ENCODE measurements at regions not wholly inside any gene's neighbourhood (a gene's known extent, or its start where the extent isn't known, plus 50 kb on each side); places are given as distances from the start of the nearest gene placed in this dataset.

DNA sequence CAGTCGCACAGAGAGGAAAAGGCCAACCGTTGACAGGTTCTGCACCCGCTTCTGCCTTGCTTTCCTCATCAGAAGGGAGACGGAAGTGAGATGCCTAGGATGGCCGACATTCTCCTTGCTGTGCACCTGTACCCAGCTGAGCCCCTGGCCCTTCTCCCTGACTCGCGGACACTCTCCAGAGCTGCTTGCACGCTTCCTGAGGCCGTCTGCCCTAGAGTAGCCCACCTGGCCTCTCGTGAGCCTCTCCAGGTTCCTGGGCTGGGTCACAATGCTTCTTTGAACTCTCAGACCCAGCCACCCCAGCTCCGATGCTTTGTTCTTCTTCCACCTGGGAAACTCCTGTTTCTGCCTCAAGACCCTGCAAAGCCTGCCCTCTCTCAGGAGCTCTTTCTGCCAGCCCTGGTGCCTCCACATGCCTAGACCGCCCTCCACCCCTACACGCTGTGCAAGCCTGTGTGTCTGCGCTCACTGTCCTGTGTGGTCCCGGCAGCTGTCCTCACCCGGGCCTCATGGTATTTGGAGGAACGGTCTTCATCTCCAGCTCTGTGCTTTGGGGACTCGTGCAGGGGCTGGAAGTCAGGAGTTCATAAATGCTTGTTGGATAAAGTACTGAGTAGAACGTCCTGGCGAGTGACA is 345.4 kb upstream of the SALL3 start:
- peak; percentile 62 for DNase-seq (ENCODE audit: low spot score)

DNA sequence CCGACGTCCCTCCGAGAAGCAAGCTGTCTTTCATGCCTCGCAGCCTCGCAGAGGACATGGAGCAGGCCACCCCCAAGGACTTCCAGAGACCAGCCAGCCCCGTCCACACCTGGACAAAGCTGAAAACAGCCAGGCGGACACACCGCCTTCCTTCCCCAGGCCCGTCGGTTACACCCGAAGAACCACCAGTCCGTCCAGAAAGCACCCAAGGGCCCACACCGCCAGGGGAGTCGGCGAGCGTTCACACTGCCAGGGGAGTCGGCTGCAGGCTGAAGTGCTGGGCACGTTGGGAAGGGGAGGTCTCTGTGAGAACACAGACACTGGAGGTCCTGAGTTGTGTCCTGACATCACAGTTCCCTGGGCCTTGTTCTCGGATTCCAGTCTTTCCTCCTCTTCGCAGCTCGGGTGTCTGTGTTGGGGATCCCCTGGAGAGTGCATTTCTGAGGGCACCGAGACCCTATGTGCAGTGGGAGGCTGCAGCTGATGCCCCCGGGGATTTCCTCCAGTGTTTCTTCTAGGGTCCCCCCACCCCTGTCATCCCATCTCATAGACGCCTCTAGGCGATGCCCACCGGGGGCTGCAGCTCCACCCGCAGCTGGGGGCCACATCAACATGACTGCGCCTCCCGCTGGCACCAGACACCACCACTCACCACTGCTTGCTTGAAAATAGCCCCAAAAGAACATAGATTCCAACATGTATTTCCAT is 344.4 kb upstream of the SALL3 start:
- DNase-seq (ENCODE audit: low spot score) = no peak

DNA sequence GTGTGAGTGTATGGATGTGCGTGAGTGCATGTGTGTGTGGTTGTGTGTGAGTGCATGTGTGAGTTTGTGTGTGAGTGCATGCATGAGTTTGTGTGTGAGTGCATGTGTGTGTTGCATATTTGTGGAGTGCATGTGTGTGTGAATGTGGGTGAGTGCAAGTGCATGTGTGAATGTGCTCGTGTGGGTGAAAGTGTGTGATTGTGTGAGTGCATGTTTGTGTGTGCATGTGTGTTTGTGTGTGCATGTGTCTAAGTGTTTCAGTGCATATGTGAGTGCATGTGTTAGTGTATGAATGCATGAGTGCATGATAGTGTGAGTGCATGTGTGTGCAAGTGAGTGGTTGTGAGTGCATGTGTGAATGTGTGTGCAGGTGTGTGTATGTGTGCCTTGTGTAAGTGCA is 343.4 kb upstream of the SALL3 start:
- no peak for DNase-seq (ENCODE audit: low spot score)

DNA sequence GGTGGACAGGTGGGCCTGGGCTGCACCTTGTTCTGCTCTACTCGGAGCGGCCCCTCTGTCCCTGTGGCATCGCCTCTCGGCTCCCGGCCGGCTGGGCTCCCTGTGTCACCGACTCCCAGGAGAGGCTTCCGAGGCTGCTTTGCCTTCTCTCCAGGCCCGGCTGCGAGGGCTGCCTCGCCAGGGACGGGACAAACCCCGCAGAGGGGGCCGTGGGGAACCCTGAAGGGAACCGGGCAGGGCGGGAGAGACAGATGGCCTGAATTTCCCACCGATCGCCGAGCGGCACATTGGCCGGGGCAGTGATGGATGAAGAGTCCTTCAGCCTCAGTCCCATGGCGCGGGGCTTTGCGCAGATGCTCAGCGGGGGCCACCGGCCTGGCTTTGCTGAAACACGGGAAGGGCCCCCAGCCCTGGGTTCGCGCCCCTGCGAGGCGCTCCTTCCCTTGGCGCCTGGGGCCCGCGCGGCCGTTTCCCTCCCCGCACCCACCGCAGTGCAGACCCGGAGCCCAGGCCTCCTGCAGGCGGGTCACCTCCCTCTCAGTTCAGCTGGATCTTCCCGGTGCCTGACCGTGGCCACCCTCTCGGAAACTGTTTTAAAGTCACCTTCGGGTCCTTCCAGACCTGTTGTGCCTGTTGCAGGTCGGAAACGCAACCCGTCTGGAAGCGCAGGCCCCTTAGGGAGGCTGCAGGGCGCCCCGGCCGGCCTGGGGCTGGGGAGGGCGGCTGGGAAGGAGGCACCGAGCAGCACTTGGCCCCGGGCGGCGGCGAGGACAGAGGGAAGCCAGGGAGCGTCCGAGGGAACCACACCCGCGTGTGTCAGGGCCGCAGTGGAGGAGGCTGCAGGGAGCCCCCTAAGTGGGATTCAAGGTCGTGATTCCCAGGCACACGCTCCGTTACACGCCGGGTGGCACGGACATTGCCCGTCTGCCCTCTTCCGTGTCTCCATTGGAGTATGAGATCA is 341.9 kb upstream of the SALL3 start:
- DNase-seq (ENCODE audit: low spot score) = no peak

DNA sequence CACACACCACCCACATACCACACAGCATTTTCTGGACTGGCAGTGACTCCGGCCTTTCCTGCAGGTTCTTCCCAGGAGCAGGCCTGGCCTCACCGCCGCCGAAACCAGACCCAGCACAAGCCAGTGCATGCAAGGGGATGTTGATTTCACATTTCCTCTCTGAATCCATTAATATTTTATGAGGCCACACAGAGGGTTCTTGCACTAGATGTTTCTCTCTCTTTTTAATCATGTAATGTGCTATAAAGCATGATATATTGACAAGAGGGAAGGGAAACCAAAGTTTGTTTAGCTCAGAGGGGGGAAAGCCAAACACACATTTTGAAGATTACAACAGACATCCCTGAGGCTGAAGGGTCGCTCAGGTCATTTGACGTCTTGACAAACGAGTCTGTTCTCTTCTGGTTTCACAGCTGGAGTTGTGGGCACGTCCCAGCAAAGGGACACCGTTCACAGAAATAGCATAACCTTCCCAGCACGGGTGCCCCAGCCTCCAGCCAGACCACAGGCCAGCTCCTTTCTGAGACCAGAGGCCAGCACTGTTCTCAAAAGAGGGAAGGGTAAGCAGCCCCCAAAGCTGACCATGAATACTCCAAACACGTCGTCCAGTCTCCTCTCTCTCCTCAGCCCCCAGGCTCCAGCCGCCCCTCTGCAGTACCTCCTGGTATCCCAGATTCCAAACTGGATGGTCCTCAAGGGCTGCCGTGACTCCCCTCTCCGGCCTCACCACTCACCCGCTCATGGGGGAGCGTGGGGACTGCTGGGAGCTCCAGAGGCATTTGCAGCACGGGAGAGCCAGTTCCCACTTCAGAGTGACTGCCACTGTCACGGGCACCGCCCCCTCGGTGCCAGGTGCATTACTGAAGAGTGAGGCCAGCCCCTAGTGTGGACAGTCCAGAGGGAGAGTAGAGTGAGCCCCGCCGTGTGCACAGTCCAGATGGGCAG is 340.3 kb upstream of the SALL3 start:
- no peak for DNase-seq (ENCODE audit: low spot score)

DNA sequence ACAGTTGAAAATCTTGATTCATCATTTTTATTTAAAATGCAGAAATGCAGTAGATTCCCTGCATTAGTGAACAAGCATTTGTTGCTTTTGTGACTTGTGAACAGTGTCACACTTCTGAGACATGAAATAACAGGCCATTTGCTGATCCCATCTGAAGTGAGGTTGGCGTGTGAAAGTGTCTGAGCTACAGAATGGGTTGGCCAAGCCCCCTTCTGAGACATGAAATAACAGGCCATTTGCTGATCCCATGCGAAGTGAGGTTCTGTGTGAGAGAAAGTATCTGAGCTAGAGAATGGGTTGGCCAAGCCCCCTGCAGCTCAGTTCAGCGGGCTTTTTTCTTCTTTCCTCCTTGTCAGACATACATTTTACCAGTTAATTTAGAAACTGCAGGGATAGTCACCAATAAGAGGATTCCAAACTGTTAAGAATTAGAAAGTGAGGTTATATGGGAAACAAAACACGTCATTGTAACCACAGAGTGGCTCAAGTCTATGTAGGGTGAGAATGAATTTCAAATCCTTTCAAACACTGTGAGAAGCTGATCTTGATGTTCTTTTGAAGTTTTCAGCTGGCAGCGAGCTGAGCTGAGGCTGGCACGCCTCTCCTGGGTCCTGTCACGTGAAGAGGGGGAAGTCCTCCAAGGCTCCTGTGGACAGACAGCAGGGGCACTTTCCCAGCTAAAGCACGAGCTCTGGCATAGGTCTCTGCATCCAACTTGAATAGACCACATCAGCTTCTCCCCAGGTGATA is 339.2 kb upstream of the SALL3 start:
- peak; percentile 59 for DNase-seq (ENCODE audit: low spot score)

DNA sequence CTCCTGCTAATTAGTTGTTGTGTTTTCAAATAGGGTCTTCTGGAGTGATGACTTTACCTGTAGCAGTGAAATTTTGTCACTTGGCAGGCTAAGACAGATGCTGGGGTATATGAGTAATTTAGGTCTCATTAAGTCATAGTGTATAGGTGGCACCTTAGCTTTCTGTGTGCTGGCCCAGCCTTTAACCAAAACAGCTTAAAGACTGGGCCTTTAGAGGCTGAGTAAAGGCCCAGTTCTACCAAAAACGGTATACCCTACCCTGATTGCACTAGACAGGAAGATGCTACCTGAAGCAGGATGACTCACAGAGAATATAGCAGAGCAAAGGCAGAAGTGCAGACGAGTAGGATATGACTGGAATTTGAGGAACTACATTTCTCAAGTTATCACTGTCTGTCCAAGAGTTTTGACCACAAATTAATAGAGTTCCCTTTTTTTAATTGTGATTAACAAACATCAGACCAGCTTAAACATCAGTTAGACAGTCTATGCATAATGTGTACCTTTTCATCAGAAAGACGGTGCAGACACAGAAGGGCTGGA is 337.9 kb upstream of the SALL3 start:
- DNase-seq (ENCODE audit: low spot score) = no peak

DNA sequence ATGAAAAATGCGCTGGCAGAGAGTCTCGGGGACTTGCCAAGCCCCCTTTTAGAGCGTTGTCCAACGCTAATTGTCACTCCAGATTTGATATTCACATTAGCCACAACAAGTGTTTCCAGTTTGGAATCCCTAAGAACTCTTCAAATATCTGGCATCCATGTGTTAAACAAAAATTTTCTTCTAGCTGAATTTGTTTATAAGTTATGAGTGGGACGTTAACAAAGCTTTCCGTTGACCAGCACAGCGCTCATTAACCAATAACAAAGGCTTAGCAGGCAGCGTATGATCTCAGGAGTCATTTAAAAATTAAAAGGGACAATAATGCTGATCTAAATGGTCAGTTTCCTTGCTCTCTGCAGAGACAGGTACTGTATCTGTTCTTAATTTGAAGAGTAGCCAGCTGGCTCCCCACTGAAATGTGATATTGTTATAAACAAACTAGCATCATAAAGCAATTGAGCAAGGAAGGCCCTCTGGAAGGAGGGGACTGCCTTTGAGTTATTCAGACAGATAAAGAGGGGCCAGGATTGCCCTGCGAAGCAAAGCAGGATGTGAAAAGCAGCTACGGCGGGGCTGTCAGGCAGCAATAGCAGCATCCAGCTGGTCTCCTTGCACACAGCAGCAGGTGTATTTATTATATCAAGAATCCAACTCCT is 337.2 kb upstream of the SALL3 start:
- DNase-seq (ENCODE audit: low spot score) = no peak

DNA sequence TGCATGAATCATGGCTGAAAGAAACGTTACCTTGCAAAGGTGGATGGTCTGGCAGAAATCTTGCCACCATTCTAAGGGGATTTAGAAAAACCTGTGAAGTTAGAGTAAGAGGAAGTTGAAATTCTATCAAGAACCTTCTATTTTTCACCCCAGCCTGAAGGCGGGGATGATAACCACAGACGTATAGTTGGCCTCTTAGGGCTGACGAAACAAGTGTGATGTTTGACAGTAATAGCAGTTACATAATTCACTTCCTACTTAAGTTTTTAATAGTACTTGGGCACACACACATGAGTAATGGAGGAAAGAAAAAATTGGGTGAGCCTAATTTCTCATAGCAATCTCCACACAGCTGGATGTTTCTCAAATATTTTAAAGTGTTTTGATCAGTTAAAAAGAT is 336.6 kb upstream of the SALL3 start:
- DNase-seq (ENCODE audit: low spot score) = no peak

DNA sequence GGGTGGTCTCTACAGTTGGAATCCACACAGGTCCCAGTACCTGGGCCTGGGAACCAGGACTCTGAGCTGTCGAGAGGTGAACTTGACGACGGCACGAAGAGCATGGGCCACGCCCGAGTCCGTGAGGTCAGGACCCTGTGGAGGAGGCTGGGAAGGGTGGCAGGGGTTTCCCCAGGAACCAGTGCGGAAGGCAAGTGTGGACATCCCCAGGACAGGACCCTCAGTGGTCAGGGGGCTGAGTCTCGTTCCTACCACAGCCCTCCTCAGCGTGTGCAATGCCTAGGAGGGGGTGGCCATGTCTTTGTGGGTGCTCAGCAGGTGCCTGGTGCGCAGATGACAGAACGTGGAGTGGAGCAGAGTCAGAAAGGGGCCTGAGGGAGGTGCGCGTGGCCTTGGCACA is 335.6 kb upstream of the SALL3 start:
- DNase-seq (ENCODE audit: low spot score) = no peak

DNA sequence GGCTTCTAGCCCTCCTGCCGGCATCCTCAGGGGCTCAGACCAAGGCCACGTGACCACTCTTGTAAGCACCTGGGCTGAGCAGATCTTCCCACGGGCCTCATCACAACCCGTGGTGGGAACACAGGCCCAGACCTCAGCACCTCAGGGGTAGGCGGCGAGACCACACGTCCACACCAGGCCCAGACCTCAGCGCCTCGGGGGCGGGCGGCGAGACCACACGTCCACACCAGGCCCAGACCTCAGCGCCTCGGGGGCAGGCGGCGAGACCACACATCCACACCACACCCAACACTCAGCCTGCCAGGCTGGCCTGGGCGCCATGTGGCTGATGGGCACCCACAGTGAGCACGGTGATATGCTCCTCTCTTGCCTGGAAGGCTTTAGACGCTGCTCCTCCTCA is 334.4 kb upstream of the SALL3 start:
- DNase-seq (ENCODE audit: low spot score) = no peak

DNA sequence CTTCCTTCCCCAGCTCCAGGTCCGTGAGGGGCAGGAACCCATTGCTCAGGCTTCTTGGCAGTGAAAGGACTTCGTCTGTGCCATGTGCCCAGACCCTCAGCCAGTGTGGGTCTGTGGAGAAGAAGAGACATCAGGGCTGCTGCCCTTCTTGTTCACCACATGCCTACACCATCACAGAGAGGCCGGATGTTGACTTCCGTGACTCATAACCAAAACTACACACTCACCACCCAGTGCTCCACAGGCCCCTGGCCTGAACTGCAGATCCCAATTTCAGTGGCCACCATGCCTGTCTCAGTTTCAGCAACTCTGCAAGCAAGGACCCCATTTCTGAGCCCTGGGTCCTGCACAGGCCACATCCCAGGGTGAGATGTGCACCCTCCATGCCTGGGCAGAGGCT is 332.6 kb upstream of the SALL3 start:
- DNase-seq (ENCODE audit: low spot score) = no peak

DNA sequence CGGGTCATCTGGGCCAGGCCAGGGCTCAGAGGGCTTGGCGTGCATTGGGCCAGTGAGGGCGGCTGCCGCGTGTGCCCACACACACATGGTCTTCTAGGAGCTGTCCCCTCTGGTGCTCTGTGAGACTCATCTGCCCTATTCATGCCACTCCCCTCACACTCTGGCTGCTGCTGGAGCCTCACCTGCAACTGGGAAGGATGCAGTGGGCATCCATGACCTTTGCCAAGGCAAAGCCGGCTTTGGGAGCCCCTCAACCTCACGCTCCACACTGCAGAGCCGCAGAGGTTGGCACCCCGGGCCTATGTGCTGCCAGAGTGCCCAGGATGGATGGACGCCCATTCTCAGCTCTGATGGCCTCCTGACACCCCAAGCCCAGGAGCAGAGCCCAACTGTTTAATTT is 330.2 kb upstream of the SALL3 start:
- DNase-seq (ENCODE audit: low spot score) = no peak

DNA sequence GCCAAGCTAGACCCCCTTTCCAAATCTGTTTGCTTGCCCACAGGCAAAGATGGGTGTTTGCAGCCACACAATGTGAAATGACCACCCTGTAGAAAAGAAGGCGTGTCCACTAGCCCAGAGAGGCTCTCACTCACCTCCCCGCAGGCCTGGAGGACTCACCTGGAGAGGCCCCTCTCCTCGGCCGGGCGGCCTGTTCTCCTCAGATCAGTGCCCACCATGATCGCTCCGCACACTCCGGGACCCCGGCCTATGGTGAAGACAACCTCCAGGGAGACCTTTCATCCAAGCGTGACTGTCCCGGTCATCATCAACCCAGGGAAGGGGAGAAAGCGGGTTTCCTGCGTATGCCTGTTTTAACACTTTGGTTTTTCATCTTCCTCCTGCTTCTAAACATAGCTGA is 328.7 kb upstream of the SALL3 start:
- peak; percentile 83 for DNase-seq (ENCODE audit: low spot score)

DNA sequence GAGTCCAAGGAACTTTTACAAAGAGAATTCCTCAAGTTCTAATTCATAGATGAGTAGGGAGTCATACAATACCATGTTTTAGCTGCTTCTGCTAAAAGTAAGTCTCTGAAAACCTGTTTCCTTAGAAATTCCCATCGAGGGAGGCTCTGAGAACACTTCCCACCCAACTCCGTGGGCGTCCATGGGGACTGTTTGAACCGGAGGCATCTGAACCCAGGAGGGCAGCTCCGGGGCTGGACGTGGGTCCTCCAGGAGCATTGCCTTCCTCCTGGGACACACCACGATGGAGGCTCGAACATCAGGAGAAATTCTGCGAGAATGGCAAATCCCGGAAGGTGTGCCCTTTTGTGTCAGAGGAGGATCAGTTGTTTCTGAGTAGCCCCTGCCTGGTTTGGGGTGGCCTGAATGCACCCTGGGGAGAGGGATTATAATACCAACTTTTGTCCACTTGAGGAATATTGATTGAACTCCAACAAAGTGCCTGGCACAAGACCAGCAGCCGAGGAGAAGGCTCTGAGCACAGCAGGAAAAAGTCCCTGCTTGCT is 327.5 kb upstream of the SALL3 start:
- no peak for DNase-seq (ENCODE audit: low spot score)

DNA sequence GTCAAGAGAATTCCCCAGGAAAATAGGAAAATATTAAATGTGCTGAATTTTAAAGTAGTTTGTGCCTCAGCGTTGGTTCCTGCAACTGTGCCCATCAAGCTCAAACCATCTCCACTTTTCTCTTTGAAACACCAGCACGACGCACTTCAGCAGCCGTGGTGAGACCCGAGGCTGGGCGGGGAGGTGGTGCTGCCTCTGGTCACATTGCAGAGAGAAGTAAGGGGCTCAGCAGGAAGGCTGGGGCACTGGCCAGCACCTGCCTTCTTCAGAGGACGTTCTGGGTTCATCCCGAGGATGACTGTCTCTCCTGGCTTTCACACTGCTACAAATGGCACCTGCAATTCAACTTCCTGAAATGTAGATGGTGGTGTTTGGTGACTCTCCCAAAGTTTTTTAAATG is 323.7 kb upstream of the SALL3 start:
- no peak for DNase-seq (ENCODE audit: low spot score)

DNA sequence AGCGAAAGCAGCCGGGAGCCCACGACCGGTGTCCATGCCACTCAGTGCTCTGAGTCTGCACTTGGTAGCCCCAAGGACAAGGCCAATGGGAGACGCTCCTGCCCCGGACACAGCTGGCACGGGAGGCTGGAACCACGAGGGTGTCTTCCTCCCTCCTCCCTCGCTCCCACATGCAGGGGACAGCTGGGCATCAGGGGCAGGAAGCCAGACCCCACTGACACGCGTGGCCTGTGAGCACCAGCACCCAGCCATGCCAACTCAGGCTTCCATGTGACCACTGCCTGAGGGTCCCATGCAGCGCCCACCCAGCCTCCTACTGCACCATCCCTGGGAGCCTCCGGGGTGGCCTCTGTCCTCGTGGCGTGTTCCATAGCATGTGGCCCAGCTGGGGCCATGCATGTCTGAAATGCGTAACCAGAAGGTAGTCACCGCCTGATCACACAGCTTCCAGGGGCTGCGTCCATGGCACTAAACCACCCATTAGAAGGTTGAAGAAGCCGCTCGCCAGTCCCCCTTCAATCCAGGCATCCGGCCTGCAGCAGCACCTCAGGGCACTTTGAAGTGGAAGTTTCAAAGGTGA is 323.2 kb upstream of the SALL3 start:
- no peak for DNase-seq (ENCODE audit: low spot score)

DNA sequence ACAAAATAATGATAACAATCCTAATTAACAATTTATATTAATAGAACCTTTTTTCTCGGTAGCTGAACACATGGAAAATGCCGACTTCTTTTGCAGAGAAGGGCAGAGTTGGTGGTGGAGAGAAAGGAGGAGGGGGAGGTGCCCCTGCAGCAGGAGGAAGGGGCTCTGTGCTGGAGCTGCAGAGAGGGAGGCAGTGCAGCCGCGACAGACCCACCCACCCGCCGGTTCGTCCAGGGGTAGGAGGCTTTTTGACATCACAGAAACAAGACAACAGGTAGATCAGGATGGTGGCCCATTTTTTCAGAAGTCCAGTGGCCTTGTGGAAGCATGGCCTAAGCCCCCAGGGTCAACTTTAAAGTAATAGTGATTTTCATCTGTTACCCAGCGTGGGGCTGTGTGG is 321.1 kb upstream of the SALL3 start:
- DNase-seq (ENCODE audit: low spot score) = no peak

DNA sequence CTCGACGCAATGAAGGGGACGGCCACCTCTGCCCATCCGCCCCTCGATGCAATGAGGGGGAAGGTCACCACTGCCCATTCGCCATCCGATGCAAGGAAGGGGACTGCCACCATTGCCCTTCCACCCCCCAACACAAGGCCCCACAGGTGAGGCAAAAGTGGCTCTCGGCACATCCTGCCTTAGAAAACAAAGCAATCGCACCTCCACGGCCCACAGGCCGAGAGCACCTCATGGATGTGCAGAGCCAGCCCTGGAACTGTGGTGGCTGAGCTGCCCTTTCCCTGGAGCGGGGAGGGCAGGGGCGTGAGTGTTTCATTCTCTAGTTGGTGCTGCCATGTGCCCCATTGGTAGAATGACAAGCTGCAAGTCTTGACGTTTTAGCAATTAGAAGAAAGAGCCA is 320.6 kb upstream of the SALL3 start:
- DNase-seq (ENCODE audit: low spot score) = peak; percentile 83
